HFFc6 (cell line): ENCODE measurements at regions not wholly inside any gene's neighbourhood (a gene's known extent, or its start where the extent isn't known, plus 50 kb on each side); places are given as distances from the start of the nearest gene placed in this dataset.

ENCODE experiments used
- DNase-seq: peaks from one replicate; pipeline ENCODE4 v3.0.0-alpha.2; 2018
- H3K27ac Mint-ChIP-seq: 2 replicates; pipeline ENCODE4 v1.8.0; 2020; ENCODE audit warnings: mild to moderate bottlenecking, mixed read lengths
- H3K27me3 Mint-ChIP-seq: 2 replicates; pipeline ENCODE4 v1.8.0; 2021; ENCODE audit warnings: mild to moderate bottlenecking, moderate library complexity, mixed read lengths; ENCODE audit not compliant: insufficient read depth
- H3K36me3 Mint-ChIP-seq: 2 replicates; pipeline ENCODE4 v1.8.0; 2021; ENCODE audit warnings: low read depth, mixed read lengths
- H3K4me1 Mint-ChIP-seq: 2 replicates; pipeline ENCODE4 v1.8.0; 2020; ENCODE audit warnings: low read depth, mixed read lengths
- H3K4me3 Mint-ChIP-seq: 2 replicates; pipeline ENCODE4 v1.8.0; 2020; ENCODE audit warnings: mild to moderate bottlenecking, moderate library complexity, mixed read lengths
- H3K9me3 Mint-ChIP-seq: 2 replicates; pipeline ENCODE4 v1.8.0; 2020; ENCODE audit warnings: mild to moderate bottlenecking, mixed read lengths
- CTCF ChIP-seq: fragments of 200-600 bp; sonication (generic); IDR thresholded peaks from 2 replicates; pipeline ENCODE4 v1.5.0; 2021; ENCODE audit warnings: antibody characterized with exemption, mild to moderate bottlenecking

GRCh38 chr12:17197971-17198370 lies 592.0 kb upstream of the LMO3 start:
- Mint-ChIP-seq H3K27ac (no peak overlapping the region), H3K4me1 (no peaks in the 10 kb centered on the region), H3K4me3 (no peak overlapping the region), H3K27me3 (peaks cover 2% of the 10 kb centered on the region; the same call in 1 of the 2 replicates), H3K9me3 (peaks cover 47% of the 10 kb centered on the region), H3K36me3 (no peaks in the 10 kb centered on the region)
- no peak for DNase-seq
- TF ChIP-seq CTCF, result no peak

- H3K36me3 Mint-ChIP-seq, result no peaks in the 10 kb centered on the region
- DNase-seq, result no peak
- H3K27ac Mint-ChIP-seq, result no peak overlapping the region
- H3K9me3 Mint-ChIP-seq, result peaks cover 45% of the 10 kb centered on the region
- H3K27me3 Mint-ChIP-seq, result peaks cover 2% of the 10 kb centered on the region; the same call in 1 of the 2 replicates
- no peak overlapping the region for H3K4me3 Mint-ChIP-seq
- no peaks in the 10 kb centered on the region for H3K4me1 Mint-ChIP-seq
- TF ChIP-seq CTCF, result no peak
Measured at GRCh38 chr12:17192721-17193120, 586.8 kb upstream of the LMO3 start.

GRCh38 chr12:17169726-17170471 lies 563.9 kb upstream of the LMO3 start:
- TF ChIP-seq CTCF, result no peak
- H3K36me3 Mint-ChIP-seq, result no peaks in the 10 kb centered on the region; the same call in 1 of the 2 replicates
- H3K4me3 Mint-ChIP-seq, result no peak overlapping the region
- H3K27me3 Mint-ChIP-seq, result no peaks in the 10 kb centered on the region
- H3K27ac Mint-ChIP-seq, result no peak overlapping the region
- DNase-seq, result no peak
- H3K4me1 Mint-ChIP-seq, result no peaks in the 10 kb centered on the region
- H3K9me3 Mint-ChIP-seq, result peaks cover 30% of the 10 kb centered on the region

- no peak for DNase-seq
- no peak overlapping the region for H3K4me3 Mint-ChIP-seq
- H3K27me3 Mint-ChIP-seq, result no peaks in the 10 kb centered on the region
- no peak for TF ChIP-seq CTCF
- no peaks in the 10 kb centered on the region for H3K4me1 Mint-ChIP-seq
- peaks cover 15% of the 10 kb centered on the region for H3K9me3 Mint-ChIP-seq
- no peak overlapping the region for H3K27ac Mint-ChIP-seq
- H3K36me3 Mint-ChIP-seq, result no peaks in the 10 kb centered on the region
Measured at GRCh38 chr12:17159506-17160300, 553.7 kb upstream of the LMO3 start.

- Mint-ChIP-seq H3K36me3 (0 out of 2 replicates have a peak, but pooled peaks cover 3% of the 10 kb centered on the region), H3K27ac (no peak overlapping the region), H3K4me1 (no peaks in the 10 kb centered on the region), H3K9me3 (peaks cover 25% of the 10 kb centered on the region), H3K4me3 (no peak overlapping the region), H3K27me3 (no peaks in the 10 kb centered on the region)
- no peak for DNase-seq
- TF ChIP-seq CTCF, result no peak
Measured at GRCh38 chr12:17158201-17158600, 552.2 kb upstream of the LMO3 start.
